Adipocyte (in vitro differentiated cells): ENCODE measurements at regions not wholly inside any gene's neighbourhood (a gene's known extent, or its start where the extent isn't known, plus 50 kb on each side); places are given as distances from the start of the nearest gene placed in this dataset.

ENCODE experiments used
- DNase-seq: peaks from one replicate; pipeline ENCODE4 v3.0.0-alpha.2; 2015; ENCODE audit warnings: low read depth
- H3K27me3 ChIP-seq: replicated peaks from 2 replicates; pipeline ENCODE4 v1.7.0; 2013; ENCODE audit warnings: mild to moderate bottlenecking, low read length, moderate library complexity; ENCODE audit not compliant: control insufficient read depth, insufficient read depth
- H3K36me3 ChIP-seq: 2 replicates; pipeline ENCODE4 v1.7.0; 2013; ENCODE audit warnings: low read length, mild to moderate bottlenecking, moderate library complexity; ENCODE audit not compliant: control insufficient read depth, insufficient read depth, severe bottlenecking
- H3K4me1 ChIP-seq: 2 replicates; pipeline ENCODE4 v1.7.0; 2013; ENCODE audit warnings: mild to moderate bottlenecking, low read length, moderate library complexity; ENCODE audit not compliant: control insufficient read depth, insufficient read depth
- H3K4me3 ChIP-seq: 2 replicates; pipeline ENCODE4 v1.7.0; 2013; ENCODE audit warnings: mild to moderate bottlenecking, low read length, moderate library complexity
- H3K9ac ChIP-seq: 2 replicates; pipeline ENCODE4 v1.7.0; 2013; ENCODE audit warnings: mild to moderate bottlenecking, low read length, moderate library complexity
- H3K9me3 ChIP-seq: 2 replicates; pipeline ENCODE4 v1.7.0; 2013; ENCODE audit warnings: mild to moderate bottlenecking, low read length, moderate library complexity; ENCODE audit not compliant: control insufficient read depth

- Histone ChIP-seq H3K9ac (no peak overlapping the region), H3K4me1 (peaks cover 7% of the 10 kb centered on the region), H3K4me3 (no peak overlapping the region), H3K27me3 (no peaks in the 10 kb centered on the region), H3K9me3 (no peaks in the 10 kb centered on the region), H3K36me3 (no peaks in the 10 kb centered on the region)
- no peak for DNase-seq
Measured at GRCh38 chr2:155215037-155215707, 516.7 kb downstream of the KCNJ3 start.

- no peak for DNase-seq
- H3K27me3 ChIP-seq, result no peaks in the 10 kb centered on the region
- H3K9ac ChIP-seq, result no peak overlapping the region
- H3K4me1 ChIP-seq, result peaks cover 17% of the 10 kb centered on the region
- H3K36me3 ChIP-seq, result no peaks in the 10 kb centered on the region
- H3K9me3 ChIP-seq, result no peaks in the 10 kb centered on the region
- no peak overlapping the region for H3K4me3 ChIP-seq
Measured at GRCh38 chr2:155209696-155210450, 511.4 kb downstream of the KCNJ3 start.

- no peak for DNase-seq
- Histone ChIP-seq H3K4me1 (no peaks in the 10 kb centered on the region), H3K9ac (no peak overlapping the region), H3K36me3 (no peaks in the 10 kb centered on the region), H3K9me3 (no peaks in the 10 kb centered on the region), H3K27me3 (no peaks in the 10 kb centered on the region), H3K4me3 (no peak overlapping the region)
Measured at GRCh38 chr2:155203178-155203577, 504.7 kb downstream of the KCNJ3 start.

- no peak for DNase-seq
- H3K36me3 ChIP-seq, result no peaks in the 10 kb centered on the region
- H3K4me1 ChIP-seq, result no peaks in the 10 kb centered on the region
- no peaks in the 10 kb centered on the region for H3K9me3 ChIP-seq
- no peak overlapping the region for H3K9ac ChIP-seq
- H3K27me3 ChIP-seq, result no peaks in the 10 kb centered on the region
- H3K4me3 ChIP-seq, result no peak overlapping the region
Measured at GRCh38 chr2:155200753-155201152, 502.3 kb downstream of the KCNJ3 start.

- Histone ChIP-seq H3K4me1 (no peaks in the 10 kb centered on the region), H3K36me3 (no peaks in the 10 kb centered on the region), H3K9me3 (no peaks in the 10 kb centered on the region), H3K9ac (no peak overlapping the region), H3K4me3 (no peak overlapping the region), H3K27me3 (no peaks in the 10 kb centered on the region)
- no peak for DNase-seq
Measured at GRCh38 chr2:155190342-155190741, 491.8 kb downstream of the KCNJ3 start.

GRCh38 chr2:155178921-155179320, 480.4 kb downstream of the KCNJ3 start:
- Histone ChIP-seq H3K9me3 (no peaks in the 10 kb centered on the region), H3K4me1 (no peaks in the 10 kb centered on the region), H3K27me3 (no peaks in the 10 kb centered on the region), H3K4me3 (no peak overlapping the region), H3K9ac (no peak overlapping the region), H3K36me3 (no peaks in the 10 kb centered on the region)
- no peak for DNase-seq

GRCh38 chr2:155176345-155176744, 477.9 kb downstream of the KCNJ3 start:
- no peak for DNase-seq
- Histone ChIP-seq H3K9ac (no peak overlapping the region), H3K27me3 (no peaks in the 10 kb centered on the region), H3K9me3 (no peaks in the 10 kb centered on the region), H3K4me1 (no peaks in the 10 kb centered on the region), H3K36me3 (no peaks in the 10 kb centered on the region), H3K4me3 (no peak overlapping the region)

- H3K4me3 ChIP-seq, result no peak overlapping the region
- no peaks in the 10 kb centered on the region for H3K4me1 ChIP-seq
- no peak for DNase-seq
- H3K9me3 ChIP-seq, result no peaks in the 10 kb centered on the region
- no peaks in the 10 kb centered on the region for H3K27me3 ChIP-seq
- H3K36me3 ChIP-seq, result no peaks in the 10 kb centered on the region
- H3K9ac ChIP-seq, result no peak overlapping the region
Measured at GRCh38 chr2:155169317-155169716, 470.8 kb downstream of the KCNJ3 start.

- H3K9me3 ChIP-seq, result no peaks in the 10 kb centered on the region
- no peak for DNase-seq
- H3K4me3 ChIP-seq, result no peak overlapping the region
Measured at GRCh38 chr2:155162494-155162893, 464.0 kb downstream of the KCNJ3 start.

GRCh38 chr2:155161314-155161713, 462.8 kb downstream of the KCNJ3 start:
- no peak for DNase-seq
- Histone ChIP-seq H3K9ac (no peak overlapping the region), H3K4me1 (no peaks in the 10 kb centered on the region), H3K27me3 (no peaks in the 10 kb centered on the region), H3K9me3 (no peaks in the 10 kb centered on the region), H3K4me3 (no peak overlapping the region), H3K36me3 (no peaks in the 10 kb centered on the region)

More at GRCh38 chr2:155162494-155162893, 464.0 kb downstream of the KCNJ3 start:
- H3K4me1 ChIP-seq, result no peaks in the 10 kb centered on the region
- no peak overlapping the region for H3K9ac ChIP-seq
- no peaks in the 10 kb centered on the region for H3K27me3 ChIP-seq
- H3K36me3 ChIP-seq, result no peaks in the 10 kb centered on the region

GRCh38 chr2:155157711-155158110, 459.2 kb downstream of the KCNJ3 start:
- Histone ChIP-seq H3K9ac (no peak overlapping the region), H3K9me3 (no peaks in the 10 kb centered on the region), H3K36me3 (no peaks in the 10 kb centered on the region), H3K4me1 (no peaks in the 10 kb centered on the region), H3K4me3 (no peak overlapping the region), H3K27me3 (no peaks in the 10 kb centered on the region)
- no peak for DNase-seq
